ENCODE measurements at regions not wholly inside any gene's neighbourhood (a gene's known extent, or its start where the extent isn't known, plus 50 kb on each side); places are given as distances from the start of the nearest gene placed in this dataset.

DNA sequence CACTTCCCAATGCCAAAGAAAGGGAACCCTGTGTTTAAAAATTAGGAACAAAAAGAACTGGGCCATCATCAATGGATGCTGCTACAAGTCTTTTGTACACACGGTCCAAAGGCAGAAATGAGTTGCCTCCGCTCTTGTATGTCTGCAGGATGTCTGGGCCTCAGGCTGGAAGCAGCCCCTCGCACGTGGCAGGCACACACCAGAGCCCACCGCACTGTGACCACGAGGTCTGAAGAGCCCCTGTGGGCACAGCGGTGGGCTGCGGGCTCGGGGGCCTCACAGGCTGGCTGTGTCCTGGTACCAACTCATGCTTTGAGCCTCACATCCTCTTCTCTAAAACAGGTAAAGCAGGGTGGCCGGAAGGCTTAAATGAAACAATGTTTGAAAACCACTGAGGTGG, 309.3 kb downstream of the C16orf95 start:
- Histone ChIP-seq H3K27me3 (ENCODE audit: control insufficient read depth, insufficient read depth, low read length) (no peaks in the 10 kb centered on the region), H3K36me3 (ENCODE audit: control insufficient read depth, insufficient read depth, low read length) (no peaks in the 10 kb centered on the region), H3K4me1 (no peaks in the 10 kb centered on the region), H3K4me2 (ENCODE audit: low read length) (no peak overlapping the region), H3K9ac (no peak overlapping the region), H3K27ac (no peak overlapping the region), H2AFZ (no peak overlapping the region), H3K4me3 (ENCODE audit: low read depth, low read length) (no peak overlapping the region), H3K9me3 (ENCODE audit: control insufficient read depth, low read length) (no peaks in the 10 kb centered on the region), H3K79me2 (no peaks in the 10 kb centered on the region)
- no peak for TF ChIP-seq CTCF (IDR thresholded peaks at IDR 0.05)

GRCh38 chr16:87008664-87009063, 308.5 kb downstream of the C16orf95 start:
- Histone ChIP-seq H3K27ac (no peak overlapping the region), H3K4me1 (no peaks in the 10 kb centered on the region), H3K79me2 (no peaks in the 10 kb centered on the region), H3K9ac (no peak overlapping the region), H3K4me2 (ENCODE audit: low read length) (no peak overlapping the region), H3K4me3 (ENCODE audit: low read depth, low read length) (no peak overlapping the region), H2AFZ (no peak overlapping the region), H3K36me3 (ENCODE audit: control insufficient read depth, insufficient read depth, low read length) (no peaks in the 10 kb centered on the region), H3K27me3 (ENCODE audit: control insufficient read depth, insufficient read depth, low read length) (no peaks in the 10 kb centered on the region), H3K9me3 (ENCODE audit: control insufficient read depth, low read length) (no peaks in the 10 kb centered on the region)
- TF ChIP-seq CTCF (IDR thresholded peaks at IDR 0.05), result no peak

- H3K4me1 ChIP-seq, result peaks cover 5% of the 10 kb centered on the region
- no peaks in the 10 kb centered on the region for H3K27me3 ChIP-seq (ENCODE audit: control insufficient read depth, insufficient read depth, low read length)
- H3K4me2 ChIP-seq (ENCODE audit: low read length), result no peak overlapping the region
- H3K4me3 ChIP-seq (ENCODE audit: low read depth, low read length), result no peak overlapping the region
- H3K9ac ChIP-seq, result no peak overlapping the region
- H3K36me3 ChIP-seq (ENCODE audit: control insufficient read depth, insufficient read depth, low read length), result no peaks in the 10 kb centered on the region
- no peaks in the 10 kb centered on the region for H3K79me2 ChIP-seq
- no peak overlapping the region for H3K27ac ChIP-seq
- H3K9me3 ChIP-seq (ENCODE audit: control insufficient read depth, low read length), result no peaks in the 10 kb centered on the region
- no peak overlapping the region for H2AFZ ChIP-seq
- no peak for TF ChIP-seq CTCF (IDR thresholded peaks at IDR 0.05)
These were observed 303.9 kb downstream of the C16orf95 start for GRCh38 chr16:87012954-87013938.

GRCh38 chr16:87014112-87014511, 303.1 kb downstream of the C16orf95 start:
- Histone ChIP-seq H3K4me3 (ENCODE audit: low read depth, low read length) (no peak overlapping the region), H3K9ac (no peak overlapping the region)
- TF ChIP-seq CTCF (IDR thresholded peaks at IDR 0.05), result no peak

More at GRCh38 chr16:87014112-87014511, 303.1 kb downstream of the C16orf95 start:
- Histone ChIP-seq H3K27me3 (ENCODE audit: control insufficient read depth, insufficient read depth, low read length) (no peaks in the 10 kb centered on the region), H3K36me3 (ENCODE audit: control insufficient read depth, insufficient read depth, low read length) (no peaks in the 10 kb centered on the region), H3K79me2 (no peaks in the 10 kb centered on the region), H3K27ac (no peak overlapping the region), H2AFZ (no peak overlapping the region), H3K4me1 (peaks cover 5% of the 10 kb centered on the region), H3K9me3 (ENCODE audit: control insufficient read depth, low read length) (no peaks in the 10 kb centered on the region), H3K4me2 (ENCODE audit: low read length) (no peak overlapping the region)
